ENCODE measurements at regions not wholly inside any gene's neighbourhood (a gene's known extent, or its start where the extent isn't known, plus 50 kb on each side); places are given as distances from the start of the nearest gene placed in this dataset.

DNA sequence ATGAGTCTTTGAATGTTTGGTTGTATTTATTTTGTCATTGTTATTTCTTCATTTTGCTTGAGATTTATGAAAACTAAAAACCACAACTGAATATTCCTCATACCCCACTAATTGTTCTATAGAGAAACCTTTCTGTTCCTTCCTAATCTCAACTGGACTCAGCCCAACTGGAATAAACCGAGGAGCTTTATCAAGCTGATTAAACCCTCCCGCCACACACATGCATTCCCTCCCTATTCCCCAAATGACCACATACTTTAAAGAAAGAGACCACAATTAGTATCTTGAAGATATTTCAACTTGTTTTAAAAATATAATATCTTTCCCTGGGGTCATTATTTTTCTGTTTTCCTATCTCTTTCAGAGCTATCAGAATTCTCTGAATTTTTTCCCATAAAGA, 107.5 kb downstream of the OSR1 start:
- DNase-seq (ENCODE audit: low read depth, low spot score): no peak
- H3K9me1 ChIP-seq (replicated peaks; ENCODE audit: control insufficient read depth, extremely low read depth, insufficient read depth, low read length): no peaks in the 10 kb centered on the region
- dilution Hi-C loops (cut with MboI; ENCODE audit: extremely low pct_ligation_motif_present, low sequenced_read_pairs): no loop called here
- POLR2A ChIA-PET: no interaction called here
- no peak overlapping the region for H2AFZ ChIP-seq (ENCODE audit: low read depth, low read length)
- no peak overlapping the region for H3K9ac ChIP-seq (replicated peaks; ENCODE audit: extremely low read depth, insufficient read depth, low read length)
- no peaks in the 10 kb centered on the region for H4K20me1 ChIP-seq (replicated peaks; ENCODE audit: control insufficient read depth, extremely low read depth, insufficient read depth, low read length)
- H3K79me2 ChIP-seq (ENCODE audit: control insufficient read depth, insufficient read depth, low read length): no peaks in the 10 kb centered on the region
- FAIRE-seq: no peak
- no peaks in the 10 kb centered on the region for H3K27me3 ChIP-seq (ENCODE audit: control insufficient read depth in 2 of 2, insufficient read depth in 2 of 2, low read length in 2 of 2)
- H3K4me3 ChIP-seq (replicated peaks in 1 of 3; ENCODE audit: insufficient read depth in 1 of 3, low read depth in 1 of 3, low read length in 3 of 3): no peak overlapping the region
- no peak overlapping the region for H3K27ac ChIP-seq (ENCODE audit: insufficient read depth, low read depth, low read length)
- no TSS peak for BruUV-seq (replicated peaks)
- intact Hi-C loops (cut with micrococcal nuclease): no loop called here
- no peaks in the 10 kb centered on the region for H3K36me3 ChIP-seq (ENCODE audit: control insufficient read depth in 2 of 2, extremely low read depth in 1 of 2, insufficient read depth in 2 of 2, low read length in 2 of 2)
- H3K4me2 ChIP-seq (ENCODE audit: insufficient read depth, low read length): no peak overlapping the region
- no peaks in the 10 kb centered on the region for H3K9me3 ChIP-seq (replicated peaks; ENCODE audit: control insufficient read depth, insufficient read depth, low read length)
- H3K4me1 ChIP-seq (ENCODE audit: control insufficient read depth, extremely low read depth, insufficient read depth, low read length): no peaks in the 10 kb centered on the region
- TF ChIP-seq POLR2A (IDR thresholded peaks at IDR 0.05; ENCODE audit: low read depth, low read length) (no peak), FOS (IDR thresholded peaks at IDR 0.05; ENCODE audit: borderline replicate concordance, insufficient read depth, low read length) (no peak), JUN (IDR thresholded peaks at IDR 0.05; ENCODE audit: borderline replicate concordance, insufficient read depth, insufficient read length, low read depth) (no peak), MYC (IDR thresholded peaks at IDR 0.05; ENCODE audit: low read depth, low read length) (no peak), EZH2 (IDR thresholded peaks at IDR 0.05; ENCODE audit: borderline replicate concordance, low read depth, low read length, severe bottlenecking) (no peak), GATA2 (IDR thresholded peaks at IDR 0.05; ENCODE audit: insufficient read depth, insufficient read length, low read depth, low read length) (no peak), POLR2AphosphoS5 (IDR thresholded peaks at IDR 0.05; ENCODE audit: insufficient read depth, low read depth, low read length) (no peak)
- TF ChIP-seq, protein P1, sequence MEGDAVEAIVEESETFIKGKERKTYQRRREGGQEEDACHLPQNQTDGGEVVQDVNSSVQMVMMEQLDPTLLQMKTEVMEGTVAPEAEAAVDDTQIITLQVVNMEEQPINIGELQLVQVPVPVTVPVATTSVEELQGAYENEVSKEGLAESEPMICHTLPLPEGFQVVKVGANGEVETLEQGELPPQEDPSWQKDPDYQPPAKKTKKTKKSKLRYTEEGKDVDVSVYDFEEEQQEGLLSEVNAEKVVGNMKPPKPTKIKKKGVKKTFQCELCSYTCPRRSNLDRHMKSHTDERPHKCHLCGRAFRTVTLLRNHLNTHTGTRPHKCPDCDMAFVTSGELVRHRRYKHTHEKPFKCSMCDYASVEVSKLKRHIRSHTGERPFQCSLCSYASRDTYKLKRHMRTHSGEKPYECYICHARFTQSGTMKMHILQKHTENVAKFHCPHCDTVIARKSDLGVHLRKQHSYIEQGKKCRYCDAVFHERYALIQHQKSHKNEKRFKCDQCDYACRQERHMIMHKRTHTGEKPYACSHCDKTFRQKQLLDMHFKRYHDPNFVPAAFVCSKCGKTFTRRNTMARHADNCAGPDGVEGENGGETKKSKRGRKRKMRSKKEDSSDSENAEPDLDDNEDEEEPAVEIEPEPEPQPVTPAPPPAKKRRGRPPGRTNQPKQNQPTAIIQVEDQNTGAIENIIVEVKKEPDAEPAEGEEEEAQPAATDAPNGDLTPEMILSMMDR (IDR thresholded peaks at IDR 0.05; ENCODE audit: extremely low read depth in 1 of 2, insufficient read depth in 1 of 2, low read depth in 1 of 2, low read length in 2 of 2): no peak
- TF ChIP-seq, protein P2, sequence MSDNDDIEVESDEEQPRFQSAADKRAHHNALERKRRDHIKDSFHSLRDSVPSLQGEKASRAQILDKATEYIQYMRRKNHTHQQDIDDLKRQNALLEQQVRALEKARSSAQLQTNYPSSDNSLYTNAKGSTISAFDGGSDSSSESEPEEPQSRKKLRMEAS (IDR thresholded peaks at IDR 0.05; ENCODE audit: insufficient read depth, insufficient read length): no peak
- CTCF ChIA-PET: interaction anchor here (1.3 kb wide), 1 partner anchor 26 kb away, joined by 3 read pairs; no protein-coding TSS in a partner anchor

Measured in endothelial cell of umbilical vein (primary cell).